ENCODE measurements at regions not wholly inside any gene's neighbourhood (a gene's known extent, or its start where the extent isn't known, plus 50 kb on each side); places are given as distances from the start of the nearest gene placed in this dataset.

GRCh38 chr12:4045786-4046494 lies 172.7 kb upstream of the PARP11 start:
- peaks cover 14% of the 10 kb centered on the region for H3K27me3 ChIP-seq (ENCODE audit: control insufficient read depth, insufficient read depth, low read length)
- H3K27ac ChIP-seq (ENCODE audit: low read depth, low read length), result no peak overlapping the region
- ChIA-PET POLR2A (no interaction called here), CTCF (no interaction called here)
- H3K9me3 ChIP-seq (ENCODE audit: control insufficient read depth, insufficient read depth, low read length), result no peaks in the 10 kb centered on the region
- no peak for DNase-seq (ENCODE audit: low read depth, low spot score)
- H3K4me3 ChIP-seq (ENCODE audit: low read depth, low read length), result no peak overlapping the region
- no peak for TF ChIP-seq CTCF (IDR thresholded peaks at IDR 0.05; ENCODE audit: low read depth, low read length)

- H3K9me3 ChIP-seq (ENCODE audit: control insufficient read depth, insufficient read depth, low read length), result no peaks in the 10 kb centered on the region
- no peak for TF ChIP-seq CTCF (IDR thresholded peaks at IDR 0.05; ENCODE audit: low read depth, low read length)
- no peak overlapping the region for H3K27ac ChIP-seq (ENCODE audit: low read depth, low read length)
- H3K27me3 ChIP-seq (ENCODE audit: control insufficient read depth, insufficient read depth, low read length), result peaks cover 17% of the 10 kb centered on the region
- ChIA-PET POLR2A (no interaction called here), CTCF (no interaction called here)
- DNase-seq (ENCODE audit: low read depth, low spot score), result no peak
- H3K4me3 ChIP-seq (ENCODE audit: low read depth, low read length), result no peak overlapping the region
These were observed 171.8 kb upstream of the PARP11 start for GRCh38 chr12:4044736-4045730.

- Histone ChIP-seq H3K27ac (ENCODE audit: low read depth, low read length) (no peak overlapping the region), H3K27me3 (ENCODE audit: control insufficient read depth, insufficient read depth, low read length) (peaks cover 14% of the 10 kb centered on the region), H3K4me3 (ENCODE audit: low read depth, low read length) (no peak overlapping the region), H3K9me3 (ENCODE audit: control insufficient read depth, insufficient read depth, low read length) (no peaks in the 10 kb centered on the region)
- no peak for DNase-seq (ENCODE audit: low read depth, low spot score)
- TF ChIP-seq CTCF (IDR thresholded peaks at IDR 0.05; ENCODE audit: low read depth, low read length), result no peak
- ChIA-PET CTCF (no interaction called here), POLR2A (no interaction called here)
These were observed 170.9 kb upstream of the PARP11 start for GRCh38 chr12:4044101-4044500.

GRCh38 chr12:4041187-4041885 lies 168.1 kb upstream of the PARP11 start:
- ChIA-PET CTCF (interaction anchor here (2.1 to 8.4 kb wide), 3 partner anchors 46 to 235 kb away, joined by 15 to 170 read pairs (median 89); no protein-coding TSS in a partner anchor), POLR2A (no interaction called here)

More at GRCh38 chr12:4041187-4041885, 168.1 kb upstream of the PARP11 start:
- Histone ChIP-seq H3K4me3 (ENCODE audit: low read depth, low read length) (no peak overlapping the region), H3K27me3 (ENCODE audit: control insufficient read depth, insufficient read depth, low read length) (peaks cover 18% of the 10 kb centered on the region), H3K9me3 (ENCODE audit: control insufficient read depth, insufficient read depth, low read length) (no peaks in the 10 kb centered on the region), H3K27ac (ENCODE audit: low read depth, low read length) (no peak overlapping the region)
- no peak for TF ChIP-seq CTCF (IDR thresholded peaks at IDR 0.05; ENCODE audit: low read depth, low read length)
- DNase-seq (ENCODE audit: low read depth, low spot score), result no peak

Data from AG04450 (cell line).